ENCODE measurements at regions not wholly inside any gene's neighbourhood (a gene's known extent, or its start where the extent isn't known, plus 50 kb on each side); places are given as distances from the start of the nearest gene placed in this dataset.

- peaks cover 0 to 4% of the 10 kb centered on the region in 2 donors for H3K9me3 ChIP-seq (replicated peaks in 1 of 2; ENCODE audit: control insufficient read depth in 1 of 2, insufficient read depth in 1 of 2, low read length in 2 of 2)
- H3K27me3 Mint-ChIP-seq (ENCODE audit: low read depth in 3 of 3): peaks cover 12 to 25% (median 18%) of the 10 kb centered on the region in 3 donors
- no peak overlapping the region for H3K4me3 ChIP-seq (replicated peaks in 1 of 3; ENCODE audit: low read depth in 2 of 3, low read length in 3 of 3)
- H3K4me1 Mint-ChIP-seq: no peaks in the 10 kb centered on the region
- H3K27ac Mint-ChIP-seq: no peak overlapping the region
- H3K4me1 ChIP-seq (ENCODE audit: control insufficient read depth in 1 of 2, insufficient read depth in 2 of 2, low read length in 2 of 2): no peaks in the 10 kb centered on the region
- peaks cover 0 to 3% (median 0%) of the 10 kb centered on the region in 7 donors for H3K9me3 Mint-ChIP-seq
- no peaks in the 10 kb centered on the region for H3K79me2 ChIP-seq (ENCODE audit: insufficient read depth, low read length)
- H3K27ac ChIP-seq (ENCODE audit: low read depth in 1 of 2, low read length in 2 of 2): no peak overlapping the region
- no peaks in the 10 kb centered on the region for H4K20me1 ChIP-seq (ENCODE audit: insufficient read depth, low read length)
- H3K4me3 Mint-ChIP-seq: no peak overlapping the region
- 4% methylated on average over 5 of the region's 8 CpGs for WGBS (ENCODE audit: insufficient coverage)
- no peak for DNase-seq
- no peak overlapping the region for H3K9ac ChIP-seq (ENCODE audit: insufficient read depth, low read length, poor library complexity, severe bottlenecking)
- intact Hi-C loops (cut with micrococcal nuclease): no loop called here
- peaks cover 23 to 28% of the 10 kb centered on the region in 2 donors for H3K27me3 ChIP-seq (ENCODE audit: control insufficient read depth in 2 of 2, insufficient read depth in 2 of 2, low read length in 2 of 2)
- H3K36me3 ChIP-seq (replicated peaks in 1 of 2; ENCODE audit: control insufficient read depth in 1 of 2, insufficient read depth in 2 of 2, low read length in 2 of 2): no peaks in the 10 kb centered on the region
- no peak overlapping the region for H3K4me2 ChIP-seq (replicated peaks; ENCODE audit: extremely low read depth, low read length, poor library complexity, severe bottlenecking)
- H3K36me3 Mint-ChIP-seq: no peaks in the 10 kb centered on the region
- no peak for TF ChIP-seq CTCF (IDR thresholded peaks at IDR 0.05)
- H2AFZ ChIP-seq (ENCODE audit: insufficient read depth, low read depth, low read length, poor library complexity, severe bottlenecking): no peak overlapping the region
Observed at GRCh38 chr6:125357515-125358256, 55.9 kb upstream of the HDDC2 start.

GRCh38 chr6:125358898-125359297, 57.1 kb upstream of the HDDC2 start:
- H3K9ac ChIP-seq (ENCODE audit: insufficient read depth, low read length, poor library complexity, severe bottlenecking): no peak overlapping the region
- H3K36me3 ChIP-seq (replicated peaks in 1 of 2; ENCODE audit: control insufficient read depth in 1 of 2, insufficient read depth in 2 of 2, low read length in 2 of 2): no peaks in the 10 kb centered on the region
- no peak overlapping the region for H3K27ac ChIP-seq (ENCODE audit: low read depth in 1 of 2, low read length in 2 of 2)
- no peak overlapping the region for H3K4me3 Mint-ChIP-seq
- intact Hi-C loops (cut with micrococcal nuclease): no loop called here
- H3K9me3 Mint-ChIP-seq: peaks cover 0 to 7% (median 0%) of the 10 kb centered on the region in 7 donors
- no peaks in the 10 kb centered on the region for H4K20me1 ChIP-seq (ENCODE audit: insufficient read depth, low read length)
- no peaks in the 10 kb centered on the region for H3K36me3 Mint-ChIP-seq
- H3K4me3 ChIP-seq (replicated peaks in 1 of 3; ENCODE audit: low read depth in 2 of 3, low read length in 3 of 3): no peak overlapping the region
- H3K4me1 ChIP-seq (ENCODE audit: control insufficient read depth in 1 of 2, insufficient read depth in 2 of 2, low read length in 2 of 2): no peaks in the 10 kb centered on the region
- no peaks in the 10 kb centered on the region for H3K4me1 Mint-ChIP-seq
- H3K79me2 ChIP-seq (ENCODE audit: insufficient read depth, low read length): no peaks in the 10 kb centered on the region
- H3K4me2 ChIP-seq (replicated peaks; ENCODE audit: extremely low read depth, low read length, poor library complexity, severe bottlenecking): no peak overlapping the region
- peaks cover 0 to 15% of the 10 kb centered on the region in 2 donors for H3K9me3 ChIP-seq (replicated peaks in 1 of 2; ENCODE audit: control insufficient read depth in 1 of 2, insufficient read depth in 1 of 2, low read length in 2 of 2)
- no peak overlapping the region for H3K27ac Mint-ChIP-seq
- no peak for TF ChIP-seq CTCF (IDR thresholded peaks at IDR 0.05)
- peaks cover 24 to 38% (median 30%) of the 10 kb centered on the region in 3 donors for H3K27me3 Mint-ChIP-seq (ENCODE audit: low read depth in 3 of 3)
- no peak overlapping the region for H2AFZ ChIP-seq (ENCODE audit: insufficient read depth, low read depth, low read length, poor library complexity, severe bottlenecking)
- 100% methylated on average over 1 of the region's 3 CpGs for WGBS (ENCODE audit: insufficient coverage)
- DNase-seq: no peak
- peaks cover 33 to 40% of the 10 kb centered on the region in 2 donors for H3K27me3 ChIP-seq (ENCODE audit: control insufficient read depth in 2 of 2, insufficient read depth in 2 of 2, low read length in 2 of 2)
